ENCODE measurements at regions not wholly inside any gene's neighbourhood (a gene's known extent, or its start where the extent isn't known, plus 50 kb on each side); places are given as distances from the start of the nearest gene placed in this dataset.

DNA sequence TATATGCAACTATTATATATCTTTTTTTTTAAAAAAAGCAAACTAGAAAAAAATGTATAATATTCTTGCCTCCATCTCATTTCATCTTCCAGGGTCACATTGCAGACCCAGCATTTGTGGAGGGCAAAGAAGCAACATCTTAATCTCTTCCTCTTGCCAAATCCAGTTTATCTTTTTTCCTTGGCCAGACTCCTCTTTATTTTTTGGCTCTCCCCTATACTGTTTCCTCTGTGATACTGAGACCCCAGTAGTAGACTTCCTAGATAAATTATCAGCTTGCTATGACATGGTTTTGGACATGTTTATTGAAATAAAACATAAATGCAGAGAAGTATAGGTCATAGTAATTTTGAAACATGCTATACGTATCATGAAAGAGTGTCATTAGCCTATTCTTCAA is 303.8 kb upstream of the DDHD1 start:
- no peak for TF ChIP-seq ZNF740 (CRISPR knock-in tag; IDR thresholded peaks at IDR 0.05)
- no peak for TF ChIP-seq ZNF740 (tag; IDR thresholded peaks at IDR 0.05)
- no peak for TF ChIP-seq POLR2A (conservative IDR thresholded peaks at IDR 0.05)
